Prostate gland (tissue), 2 donors: ENCODE measurements at regions not wholly inside any gene's neighbourhood (a gene's known extent, or its start where the extent isn't known, plus 50 kb on each side); places are given as distances from the start of the nearest gene placed in this dataset.

Experiments used
- DNase-seq: peaks from one replicate; pipeline ENCODE4 v3.0.0-alpha.2; 2019; ENCODE audit warnings: low spot score
- H3K27ac ChIP-seq, 2 donors: fragments of 200-600 bp; sonication (generic); 2 replicates each; pipeline ENCODE4 v1.5.1; 2017 to 2019
- H3K27me3 ChIP-seq: fragments of 200-600 bp; sonication (generic); replicated peaks from 2 replicates; pipeline ENCODE4 v1.5.1; 2019; ENCODE audit not compliant: insufficient read depth
- H3K36me3 ChIP-seq, 2 donors: fragments of 200-600 bp; sonication (generic); 1 replicate in 1 of 2; 2 replicates in 1 of 2; pipeline versions ENCODE4 v1.5.1 to v1.8.1; 2017 to 2019
- H3K4me1 ChIP-seq: fragments of 200-600 bp; sonication (generic); replicated peaks from 2 replicates; pipeline ENCODE4 v1.5.1; 2019
- H3K4me3 ChIP-seq, 2 donors: fragments of 200-600 bp; sonication (generic); 2 replicates each; pipeline ENCODE4 v1.5.1; 2017 to 2019
- H3K9me3 ChIP-seq: fragments of 200-600 bp; sonication (generic); 2 replicates; pipeline ENCODE4 v1.5.1; 2017
- CTCF ChIP-seq, 4 experiments: fragments of 200-600 bp in 2 of 4; fragments of 450-650 bp in 2 of 4; sonication (generic) in 2 of 4; IDR thresholded peaks; 1 replicate in 3 of 4; 2 replicates in 1 of 4; pipeline ENCODE4 v1.5.1; 2016 to 2019; ENCODE audit warnings: antibody characterized with exemption in 4 of 4, mild to moderate bottlenecking in 2 of 4, moderate library complexity in 2 of 4
- POLR2A ChIP-seq: fragments of 450-650 bp; IDR thresholded peaks from one replicate; pipeline ENCODE4 v1.6.1; 2016; ENCODE audit warnings: antibody characterized with exemption, mild to moderate bottlenecking
- POLR2AphosphoS5 ChIP-seq: sonication (generic); formaldehyde crosslinking; IDR thresholded peaks from one replicate; pipeline ENCODE4 v1.6.1; 2017; ENCODE audit warnings: antibody characterized with exemption
- WGBS: methylation state at CpG from one replicate; pipeline ENCODE4 v1.1.5; 2018; 5-methylcytosine and 5-hydroxymethylcytosine counted together
- intact Hi-C: fragments of 100-400 bp; cut with DNase I; formaldehyde crosslinking; loops from one replicate; pipeline ENCODE4 v1.14.2; 2022

DNA sequence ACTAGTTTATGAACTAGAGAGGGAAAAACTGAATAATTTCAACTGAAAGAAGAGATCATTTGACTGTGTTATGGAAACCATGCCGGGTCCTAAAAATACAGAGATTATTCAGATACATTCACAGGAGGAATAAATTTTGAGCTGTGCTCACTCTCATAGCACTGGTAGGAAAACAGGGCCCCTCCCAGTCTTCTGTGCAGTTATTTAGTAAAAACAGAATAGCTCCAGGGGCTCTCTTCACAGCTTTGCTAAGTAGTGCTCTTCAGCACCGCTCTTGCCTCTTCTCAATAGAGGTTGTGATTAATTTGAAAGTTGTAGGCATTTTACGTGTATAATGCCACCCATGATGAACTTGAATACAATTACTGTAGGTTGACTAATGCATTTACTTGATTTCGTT, 435.9 kb upstream of the PDE3A start:
- Histone ChIP-seq H3K27ac (no peak overlapping the region), H3K36me3 (no peaks in the 10 kb centered on the region), H3K4me3 (no peak overlapping the region), H3K4me1 (no peaks in the 10 kb centered on the region), H3K9me3 (no peaks in the 10 kb centered on the region), H3K27me3 (no peaks in the 10 kb centered on the region)
- 93% methylated on average over 4 of the region's 4 CpGs for WGBS
- no peak for TF ChIP-seq CTCF (IDR thresholded peaks at IDR 0.05)
- TF ChIP-seq POLR2A, result no peak
- TF ChIP-seq POLR2AphosphoS5, result no peak
- no peak for DNase-seq
- intact Hi-C loops, result no loop called here

- H3K27me3 ChIP-seq, result no peaks in the 10 kb centered on the region
- H3K27ac ChIP-seq, result no peak overlapping the region
- H3K4me1 ChIP-seq, result no peaks in the 10 kb centered on the region
- H3K36me3 ChIP-seq, result no peaks in the 10 kb centered on the region
- WGBS, result 94% methylated on average over 3 of the region's 3 CpGs
- H3K9me3 ChIP-seq, result no peaks in the 10 kb centered on the region
- no peak for DNase-seq
- H3K4me3 ChIP-seq, result no peak overlapping the region
- intact Hi-C loops, result no loop called here
- no peak for TF ChIP-seq CTCF (IDR thresholded peaks at IDR 0.05)
- no peak for TF ChIP-seq POLR2A
- no peak for TF ChIP-seq POLR2AphosphoS5
Observed at GRCh38 chr12:19933924-19934323, 434.4 kb upstream of the PDE3A start.

- H3K27me3 ChIP-seq, result no peaks in the 10 kb centered on the region
- no peaks in the 10 kb centered on the region for H3K36me3 ChIP-seq
- DNase-seq, result no peak
- no peak overlapping the region for H3K27ac ChIP-seq
- no peak for TF ChIP-seq CTCF (IDR thresholded peaks at IDR 0.05)
- no peak for TF ChIP-seq POLR2A
- no peak for TF ChIP-seq POLR2AphosphoS5
- no peak overlapping the region for H3K4me3 ChIP-seq
- H3K9me3 ChIP-seq, result no peaks in the 10 kb centered on the region
- 39% methylated on average over 6 of the region's 6 CpGs for WGBS
- H3K4me1 ChIP-seq, result no peaks in the 10 kb centered on the region
- intact Hi-C loops, result no loop called here
Observed at GRCh38 chr12:19937161-19937560, 431.2 kb upstream of the PDE3A start.

- H3K27me3 ChIP-seq, result no peaks in the 10 kb centered on the region
- H3K9me3 ChIP-seq, result no peaks in the 10 kb centered on the region
- H3K4me1 ChIP-seq, result no peaks in the 10 kb centered on the region
- H3K27ac ChIP-seq, result no peak overlapping the region
- WGBS, result 81% methylated on average over 2 of the region's 2 CpGs
- intact Hi-C loops, result no loop called here
- no peaks in the 10 kb centered on the region for H3K36me3 ChIP-seq
- TF ChIP-seq CTCF (IDR thresholded peaks at IDR 0.05) (no peak), POLR2AphosphoS5 (no peak)
- H3K4me3 ChIP-seq, result no peak overlapping the region
- DNase-seq, result no peak
Observed at GRCh38 chr12:19938031-19938430, 430.3 kb upstream of the PDE3A start.

DNA sequence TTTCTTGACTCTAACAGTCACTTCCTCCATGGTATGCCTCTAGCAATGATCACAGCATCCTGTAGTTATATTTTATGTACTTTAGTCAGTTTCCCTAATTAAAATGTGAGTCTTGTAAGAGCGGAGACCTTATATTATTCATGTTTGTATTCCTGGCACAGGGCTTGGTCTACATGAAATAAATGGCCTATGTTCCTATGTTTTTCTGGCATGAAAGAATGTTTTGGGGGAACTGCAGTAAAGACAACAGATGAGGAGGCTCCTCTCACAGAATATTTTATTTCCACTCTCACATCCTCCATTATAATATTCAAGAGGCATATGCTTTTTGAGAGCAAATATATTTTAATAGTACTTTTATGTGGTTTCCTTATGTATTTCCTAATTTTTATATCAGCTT, 429.8 kb upstream of the PDE3A start:
- no peak for DNase-seq
- TF ChIP-seq POLR2A (no peak), POLR2AphosphoS5 (no peak), CTCF (IDR thresholded peaks at IDR 0.05) (no peak)
- WGBS, result 87% methylated on average over 1 of the region's 1 CpG
- Histone ChIP-seq H3K4me1 (no peaks in the 10 kb centered on the region), H3K27ac (no peak overlapping the region), H3K9me3 (no peaks in the 10 kb centered on the region), H3K36me3 (no peaks in the 10 kb centered on the region), H3K4me3 (no peak overlapping the region), H3K27me3 (no peaks in the 10 kb centered on the region)
- intact Hi-C loops, result no loop called here
